Epidermal melanocyte (primary cell): ENCODE measurements at regions not wholly inside any gene's neighbourhood (a gene's known extent, or its start where the extent isn't known, plus 50 kb on each side); places are given as distances from the start of the nearest gene placed in this dataset.

Experiments used
- DNase-seq: peaks from one replicate; pipeline ENCODE4 v3.0.0; 2011; ENCODE audit warnings: low spot score; ENCODE audit not compliant: insufficient read length

DNA sequence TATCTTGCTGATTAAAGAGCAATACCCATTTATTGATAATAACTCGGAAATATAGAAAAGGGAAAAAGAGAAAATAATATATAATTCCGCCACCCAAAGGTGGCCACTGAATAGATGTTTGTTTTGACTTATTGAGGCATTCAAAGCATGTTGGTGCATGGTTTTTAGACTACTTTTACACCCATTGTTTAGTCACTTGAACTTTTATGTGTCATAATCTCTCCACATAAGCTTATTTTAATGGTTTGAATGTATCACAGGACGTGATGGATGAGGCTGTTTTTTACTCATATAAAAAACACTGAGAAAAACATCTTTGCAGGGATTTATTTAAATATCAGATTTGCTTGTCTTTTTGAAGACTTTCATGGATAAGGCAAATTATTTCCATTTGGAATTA is 120.4 kb downstream of the ACKR3 start:
- no peak for DNase-seq

- DNase-seq, result no peak
These were observed 121.1 kb downstream of the ACKR3 start for GRCh38 chr2:236690726-236691125.

GRCh38 chr2:236691799-236692167 is 122.2 kb downstream of the ACKR3 start:
- DNase-seq, result no peak

GRCh38 chr2:236692937-236693336 is 123.3 kb downstream of the ACKR3 start:
- no peak for DNase-seq

GRCh38 chr2:236693531-236693930 is 123.9 kb downstream of the ACKR3 start:
- no peak for DNase-seq

GRCh38 chr2:236694146-236694888 is 124.7 kb downstream of the ACKR3 start:
- no peak for DNase-seq

DNA sequence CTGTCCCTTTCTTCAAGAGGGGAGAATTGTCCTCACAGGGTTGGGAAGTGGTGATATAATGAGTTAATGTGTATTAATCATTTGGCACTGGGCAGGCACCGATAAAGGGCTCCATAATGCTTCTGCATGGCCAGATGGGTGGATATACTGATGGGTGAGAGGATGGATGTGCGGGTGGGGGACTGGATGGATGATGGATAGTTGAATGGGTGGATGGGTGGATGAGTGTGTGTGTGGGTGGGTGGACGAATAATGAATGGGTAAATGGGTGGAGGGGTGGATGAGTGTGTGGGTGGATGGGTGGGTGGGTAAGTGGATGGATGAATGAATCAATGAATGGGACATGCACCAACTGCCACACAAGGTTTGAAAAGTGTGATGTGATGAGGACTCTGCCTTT is 127.2 kb downstream of the ACKR3 start:
- no peak for DNase-seq

- DNase-seq, result no peak
These were observed 128.5 kb downstream of the ACKR3 start for GRCh38 chr2:236698016-236698627.

DNA sequence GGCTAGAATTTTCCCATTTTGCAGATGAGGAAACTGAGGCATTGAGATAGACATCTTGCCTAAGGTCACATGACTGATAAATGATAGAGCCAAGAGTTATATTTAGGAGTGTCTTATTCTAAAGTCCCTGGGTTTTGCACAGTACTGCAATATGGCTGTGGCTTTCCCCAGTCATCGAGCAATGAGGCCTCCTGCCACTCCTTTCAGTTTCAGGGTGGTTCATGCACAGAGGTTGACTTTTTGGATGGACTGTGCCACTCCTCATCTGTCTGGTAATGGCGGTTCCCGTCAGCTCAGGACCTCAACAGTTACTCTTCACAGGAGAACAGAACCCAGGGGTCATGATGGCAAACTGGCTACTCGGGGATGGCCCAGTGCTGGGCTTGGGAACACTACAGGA is 131.1 kb downstream of the ACKR3 start:
- DNase-seq, result no peak

DNA sequence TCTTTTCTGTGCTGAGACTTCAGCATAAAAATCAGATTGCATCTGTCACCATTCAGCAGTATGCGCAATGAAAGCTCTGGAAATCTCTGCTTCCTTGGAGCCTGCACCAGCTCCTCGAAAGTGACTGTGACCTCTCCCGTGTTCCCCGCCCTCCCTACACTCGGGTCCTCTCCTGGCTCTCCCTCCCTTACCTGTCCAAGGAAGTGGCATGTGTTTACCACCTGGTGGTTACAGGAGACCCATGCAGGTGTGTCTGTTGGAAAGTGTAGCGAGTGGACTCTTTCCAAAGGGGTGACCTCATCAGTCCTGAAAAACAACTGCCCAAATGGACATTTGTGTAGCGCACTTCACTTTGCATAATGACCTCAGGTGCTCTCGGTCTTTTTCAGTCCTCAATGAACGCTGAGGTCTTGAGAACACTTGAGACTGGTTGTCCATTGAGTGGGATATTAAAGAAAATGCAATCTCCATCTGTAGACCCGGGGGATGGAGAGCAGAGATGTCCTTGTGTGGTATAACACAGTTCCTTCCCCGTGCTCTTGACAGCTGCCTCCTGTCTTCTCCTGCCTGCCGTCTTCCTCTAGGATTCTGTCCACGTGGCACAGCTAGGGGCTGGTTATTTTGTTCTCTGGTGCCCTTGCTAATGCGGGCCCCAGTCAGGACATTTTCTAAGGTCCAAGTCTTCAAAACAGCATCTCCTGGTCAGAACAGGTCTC is 133.2 kb downstream of the ACKR3 start:
- no peak for DNase-seq

DNA sequence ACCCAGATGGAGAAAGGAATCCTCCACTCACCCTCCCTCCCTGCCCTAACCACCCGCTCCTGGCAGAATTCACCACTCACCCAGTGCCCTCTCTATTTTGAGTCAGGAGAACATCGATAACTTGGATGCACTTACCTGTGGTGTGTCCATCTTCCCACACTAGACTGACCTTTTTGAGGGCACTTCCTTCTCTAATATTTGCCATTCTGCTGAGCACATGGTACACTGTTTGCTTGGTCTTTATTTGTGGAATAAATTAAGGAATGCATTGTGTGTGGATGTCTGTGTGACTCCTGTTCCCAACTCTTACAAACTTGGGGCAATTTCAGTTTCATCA is 133.7 kb downstream of the ACKR3 start:
- no peak for DNase-seq

DNA sequence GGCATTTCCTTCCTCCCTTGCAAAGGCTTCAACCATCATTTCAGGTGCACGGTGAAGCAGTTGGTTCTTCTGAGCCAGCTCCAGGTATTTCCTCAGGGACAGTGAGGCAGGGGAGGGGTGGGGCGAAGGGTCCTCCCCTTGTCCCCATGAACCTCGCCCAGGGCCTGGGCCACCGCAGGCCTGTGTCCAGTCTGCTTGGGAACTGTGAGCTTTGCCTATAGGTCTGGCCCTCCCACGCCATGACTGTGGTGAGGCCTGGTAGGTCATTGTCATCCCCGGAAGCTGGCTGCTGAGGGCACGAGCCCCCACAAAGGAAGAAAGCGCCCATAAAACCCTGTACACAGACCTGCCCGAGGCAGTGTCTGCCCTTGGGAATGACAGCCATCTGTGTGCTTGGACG is 134.3 kb downstream of the ACKR3 start:
- DNase-seq, result no peak

DNA sequence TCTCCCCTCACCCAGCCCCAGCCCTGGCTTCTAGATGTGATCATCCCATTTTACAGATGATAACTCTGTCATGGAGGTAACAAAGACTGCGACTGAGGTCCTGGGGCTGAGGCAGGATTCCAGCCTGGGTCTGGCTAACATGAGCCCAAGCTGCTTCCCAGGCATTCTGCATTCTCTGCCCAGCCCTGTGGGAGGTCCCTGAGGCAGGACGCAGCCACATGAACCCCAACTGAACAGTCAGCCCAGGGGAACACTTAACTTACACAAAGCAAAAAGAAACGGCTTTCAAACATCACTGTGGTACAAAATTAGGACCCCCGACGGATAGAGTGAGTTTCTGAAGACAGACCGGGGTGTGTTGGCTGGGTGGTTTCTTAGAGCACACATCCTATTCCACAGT is 135.3 kb downstream of the ACKR3 start:
- DNase-seq, result no peak

- DNase-seq, result no peak
These were observed 135.9 kb downstream of the ACKR3 start for GRCh38 chr2:236705295-236706105.

DNA sequence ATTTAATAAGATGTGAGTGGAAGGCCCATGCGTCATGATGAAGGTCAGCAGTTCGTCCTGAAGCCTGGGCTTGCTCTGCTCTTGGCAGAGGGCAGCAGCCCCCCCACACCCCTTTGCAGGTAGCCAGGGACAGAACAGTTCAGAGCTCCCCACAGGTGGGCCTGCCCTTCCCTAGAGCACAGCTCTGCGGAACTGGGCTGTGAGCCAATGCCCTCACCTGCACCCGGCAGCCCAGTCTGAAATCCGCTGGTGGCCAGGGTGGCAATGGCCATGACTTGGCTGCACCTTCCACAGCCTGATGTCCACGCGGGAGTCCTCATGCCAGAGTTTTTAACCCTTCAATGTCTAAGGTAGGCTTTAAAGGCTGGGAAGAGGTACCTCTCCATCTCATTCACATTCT is 136.7 kb downstream of the ACKR3 start:
- no peak for DNase-seq

DNA sequence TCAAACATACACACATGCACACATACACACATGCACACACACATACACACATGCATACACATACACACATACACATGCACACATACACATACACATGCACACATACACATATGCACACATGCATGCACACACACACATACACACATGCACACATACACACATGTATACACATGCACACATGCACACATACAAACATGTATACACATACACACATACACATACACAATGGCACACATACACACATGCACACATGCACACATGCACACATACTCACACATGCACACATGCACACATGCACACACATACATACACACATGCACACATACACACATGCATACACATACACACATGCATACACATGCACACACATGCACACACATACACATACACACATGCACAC is 137.2 kb downstream of the ACKR3 start:
- no peak for DNase-seq

- DNase-seq, result no peak
These were observed 141.8 kb downstream of the ACKR3 start for GRCh38 chr2:236711440-236711839.

GRCh38 chr2:236712304-236712703 is 142.7 kb downstream of the ACKR3 start:
- no peak for DNase-seq

- no peak for DNase-seq
These were observed 143.5 kb downstream of the ACKR3 start for GRCh38 chr2:236712961-236713673.

- DNase-seq, result no peak
These were observed 144.5 kb downstream of the ACKR3 start for GRCh38 chr2:236714080-236714479.

GRCh38 chr2:236715077-236715476 is 145.5 kb downstream of the ACKR3 start:
- no peak for DNase-seq
